HCT116 (cell line): ENCODE measurements at regions not wholly inside any gene's neighbourhood (a gene's known extent, or its start where the extent isn't known, plus 50 kb on each side); places are given as distances from the start of the nearest gene placed in this dataset.

Source experiments
- ATAC-seq: fragments of 200-7000 bp; cut with Tn5 transposase; 2 replicates; pipeline ENCODE4 v1.9.1; 2020; ENCODE audit warnings: mild to moderate bottlenecking, moderate library complexity
- BruUV-seq: library from RNA; stranded (reverse); fragments of 400-500 nt; replicated peaks from 2 replicates; lab custom pipeline; 2021; lab: Mats Ljungman, UMichigan
- CTCF ChIA-PET: fragments of 300-600 bp; sonication (Branson Sonifier 250); formaldehyde crosslinking; loops from one replicate; lab custom pipeline; 2021; ENCODE audit warnings: antibody characterized with exemption; lab: Charles Lee
- POLR2A ChIA-PET: fragments of 300-600, 350-600 bp; sonication (Branson Sonifier 250); formaldehyde crosslinking; loops from one replicate; lab custom pipeline; 2021; ENCODE audit warnings: antibody characterized with exemption; lab: Charles Lee
- RAD21 ChIA-PET, 2 experiments: fragments of 300-600 bp; sonication (Branson Sonifier 250); formaldehyde crosslinking; loops; one replicate each; lab custom pipeline; 2023; ENCODE audit warnings: low total read pairs in 2 of 2; ENCODE audit not compliant: uncharacterized antibody in 2 of 2, unreplicated experiment in 2 of 2, low non-redundant PET in 1 of 2; lab: Charles Lee
- DNase-seq: peaks from one replicate; pipeline ENCODE4 v3.0.0-alpha.2; 2010; ENCODE audit warnings: low read depth, low spot score
- H2AFZ ChIP-seq: fragments of 200-600 bp; shearing (Covaris generic), sonication (generic); 2 replicates; pipeline ENCODE4 v1.6.1; 2017; ENCODE audit warnings: low read depth, mixed run types, mixed read lengths, antibody characterized with exemption, low read length; ENCODE audit not compliant: poor library complexity, severe bottlenecking
- H3K27ac ChIP-seq: 2 replicates; pipeline ENCODE4 v1.5.1; 2012; ENCODE audit warnings: low read depth, low read length
- H3K27me3 ChIP-seq: fragments of 200-600 bp; sonication (generic); 2 replicates; pipeline ENCODE4 v1.6.1; 2016; ENCODE audit warnings: mixed run types, low read length, mixed read lengths; ENCODE audit not compliant: insufficient read depth
- H3K36me3 ChIP-seq, 2 experiments: fragments of 200-500 bp in 1 of 2; fragments of 200-600 bp in 1 of 2; sonication (Bioruptor generic) in 1 of 2; sonication (generic) in 1 of 2; 2 replicates each; pipeline versions ENCODE4 v1.5.1 to v1.6.1; 2014 to 2016; ENCODE audit warnings: low read length in 2 of 2, inconsistent platforms in 1 of 2, mixed read lengths in 1 of 2, mixed run types in 1 of 2; ENCODE audit not compliant: insufficient read depth in 2 of 2, control insufficient read depth in 1 of 2
- H3K4me1 ChIP-seq, 2 experiments: fragments of 200-600 bp in 1 of 2; sonication (generic) in 1 of 2; 2 replicates each; pipeline versions ENCODE4 v1.5.1 to v1.6.1; 2012 to 2017; ENCODE audit warnings: low read length in 2 of 2, inconsistent platforms in 1 of 2, mild to moderate bottlenecking in 1 of 2, mixed read lengths in 1 of 2, mixed run types in 1 of 2, moderate library complexity in 1 of 2; ENCODE audit not compliant: insufficient read depth in 2 of 2, control insufficient read depth in 1 of 2
- H3K4me2 ChIP-seq: fragments of 200-600 bp; sonication (generic); 2 replicates; pipeline ENCODE4 v1.6.1; 2017; ENCODE audit warnings: mixed run types, low read length, mixed read lengths
- H3K4me3 ChIP-seq, 2 experiments: fragments of 200-600 bp in 1 of 2; sonication (generic) in 1 of 2; replicated peaks in 1 of 2; 2 replicates each; pipeline ENCODE4 v1.5.1; 2011 to 2016; ENCODE audit warnings: low read length in 2 of 2, control low read depth in 1 of 2, low read depth in 1 of 2, mild to moderate bottlenecking in 1 of 2, mixed read lengths in 1 of 2, mixed run types in 1 of 2
- H3K79me2 ChIP-seq: fragments of 200-600 bp; sonication (generic); 2 replicates; pipeline ENCODE4 v1.6.1; 2017; ENCODE audit warnings: mild to moderate bottlenecking, mixed run types, low read length, moderate library complexity, mixed read lengths; ENCODE audit not compliant: insufficient read depth
- H3K9ac ChIP-seq: fragments of 200-600 bp; sonication (generic); 2 replicates; pipeline ENCODE4 v1.6.1; 2016; ENCODE audit warnings: low read length, mixed read lengths
- H3K9me2 ChIP-seq: fragments of 200-600 bp; sonication (generic), shearing (Covaris generic); 2 replicates; pipeline ENCODE4 v1.6.1; 2017; ENCODE audit warnings: mixed run types, mild to moderate bottlenecking, moderate library complexity; ENCODE audit not compliant: insufficient read depth
- H3K9me3 ChIP-seq, 2 experiments: fragments of 200-500 bp in 1 of 2; fragments of 200-600 bp in 1 of 2; sonication (Bioruptor generic) in 1 of 2; sonication (generic) in 1 of 2; 2 replicates each; pipeline ENCODE4 v1.6.1; 2014 to 2017; ENCODE audit warnings: low read length in 2 of 2, mixed read lengths in 2 of 2, inconsistent platforms in 1 of 2, low read depth in 1 of 2, mild to moderate bottlenecking in 1 of 2, mixed run types in 1 of 2, moderate library complexity in 1 of 2; ENCODE audit not compliant: control insufficient read depth in 1 of 2, insufficient read depth in 1 of 2
- H4K20me1 ChIP-seq: fragments of 200-600 bp; sonication (generic), shearing (Covaris generic); 2 replicates; pipeline ENCODE4 v1.6.1; 2017; ENCODE audit warnings: mixed run types, mild to moderate bottlenecking, moderate library complexity; ENCODE audit not compliant: insufficient read depth
- CBX3 ChIP-seq: IDR thresholded peaks from 2 replicates; pipeline ENCODE4 v1.6.1; 2012; ENCODE audit warnings: low read depth
- CTCF ChIP-seq, 3 experiments: fragments of 200-600 bp in 1 of 3; sonication (generic) in 1 of 3; IDR thresholded peaks in 2 of 3; conservative IDR thresholded peaks in 1 of 3; 2 replicates each; pipeline ENCODE4 v1.5.1; 2012 to 2017; ENCODE audit warnings: low read depth in 2 of 3, low read length in 2 of 3, antibody characterized with exemption in 1 of 3, borderline replicate concordance in 1 of 3, control low read depth in 1 of 3, mild to moderate bottlenecking in 1 of 3, mixed read lengths in 1 of 3, mixed run types in 1 of 3, moderate library complexity in 1 of 3; ENCODE audit not compliant: insufficient read depth in 1 of 3
- EGR1 ChIP-seq: IDR thresholded peaks from 2 replicates; pipeline ENCODE4 v1.6.1; 2012; ENCODE audit warnings: low read depth
- EZH2 ChIP-seq: fragments of 200-600 bp; sonication (generic); IDR thresholded peaks from 2 replicates; pipeline ENCODE4 v1.6.1; 2017; ENCODE audit warnings: antibody characterized with exemption, mixed run types
- EZH2phosphoT487 ChIP-seq: fragments of 200-600 bp; IDR thresholded peaks from 2 replicates; pipeline ENCODE4 v1.6.1; 2018; ENCODE audit warnings: antibody characterized with exemption, borderline replicate concordance
- FOSL1 ChIP-seq: IDR thresholded peaks from 2 replicates; pipeline ENCODE4 v1.6.1; 2012; ENCODE audit warnings: low read depth
- MAX ChIP-seq: IDR thresholded peaks from 2 replicates; pipeline ENCODE4 v1.6.1; 2012
- POLR2A ChIP-seq: IDR thresholded peaks from 2 replicates; pipeline ENCODE4 v1.7.0; 2011; ENCODE audit warnings: borderline replicate concordance; ENCODE audit not compliant: insufficient read depth, insufficient read length; ENCODE audit errors: extremely low read depth
- POLR2AphosphoS5 ChIP-seq: IDR thresholded peaks from 2 replicates; pipeline ENCODE4 v1.6.1; 2011; ENCODE audit warnings: mild to moderate bottlenecking, low read depth, low read length, moderate library complexity
- RAD21 ChIP-seq: IDR thresholded peaks from 2 replicates; pipeline ENCODE4 v1.6.1; 2012; ENCODE audit warnings: low read depth, mild to moderate bottlenecking
- SP1 ChIP-seq: IDR thresholded peaks from 2 replicates; pipeline ENCODE4 v1.6.1; 2012; ENCODE audit warnings: low read depth
- TCF7L2 ChIP-seq: IDR thresholded peaks from 2 replicates; pipeline ENCODE4 v1.7.0; 2011; ENCODE audit warnings: borderline replicate concordance, inconsistent platforms; ENCODE audit not compliant: insufficient read depth, insufficient read length; ENCODE audit errors: extremely low read depth
- YY1 ChIP-seq: IDR thresholded peaks from 2 replicates; pipeline ENCODE4 v1.6.1; 2011; ENCODE audit warnings: low read length, low read depth, moderate library complexity, mild to moderate bottlenecking; ENCODE audit not compliant: insufficient replicate concordance; ENCODE audit errors: extremely low read depth
- ZBTB33 ChIP-seq: IDR thresholded peaks from 2 replicates; pipeline ENCODE4 v1.6.1; 2011; ENCODE audit warnings: mild to moderate bottlenecking, low read length, moderate library complexity; ENCODE audit not compliant: insufficient replicate concordance; ENCODE audit errors: extremely low read depth
- intact Hi-C: fragments of 100-400 bp; cut with micrococcal nuclease; formaldehyde crosslinking; loops from 2 replicates; pipeline ENCODE4 v1.10.0; 2022

- no peaks in the 10 kb centered on the region for H4K20me1 ChIP-seq
- H3K27ac ChIP-seq, result no peak overlapping the region
- no TSS peak for BruUV-seq
- TF ChIP-seq POLR2AphosphoS5, result no peak
- TF ChIP-seq YY1, result no peak
- TF ChIP-seq EZH2phosphoT487, result no peak
- TF ChIP-seq SP1, result no peak
- peak; percentile 6 to 42 (median 41); a peak in 3 of 6 replicates for TF ChIP-seq CTCF (IDR thresholded peaks at IDR 0.05 in 2 of 3, conservative IDR thresholded peaks at IDR 0.05 in 1 of 3; ENCODE audit: borderline replicate concordance in 1 of 3, insufficient read depth in 1 of 3, low read depth in 2 of 3, low read length in 2 of 3)
- TF ChIP-seq TCF7L2, result no peak
- H3K27me3 ChIP-seq, result peaks cover 45% of the 10 kb centered on the region
- H3K79me2 ChIP-seq, result no peaks in the 10 kb centered on the region
- no peak overlapping the region for H3K9ac ChIP-seq
- H3K36me3 ChIP-seq, result no peaks in the 10 kb centered on the region
- H3K9me2 ChIP-seq, result no peaks in the 10 kb centered on the region
- ChIA-PET CTCF (interaction anchor here (1.2 kb wide), 1 partner anchor 9 kb away, joined by 5 read pairs; no protein-coding TSS in a partner anchor), RAD21 (no interaction called here), POLR2A (no interaction called here)
- H3K4me3 ChIP-seq, result no peak overlapping the region
- no peaks in the 10 kb centered on the region for H3K4me1 ChIP-seq
- H3K4me2 ChIP-seq, result no peak overlapping the region
- H2AFZ ChIP-seq, result no peak overlapping the region
- DNase-seq (no peak), ATAC-seq (peak; percentile 74)
- intact Hi-C loops, result no loop called here
- no peaks in the 10 kb centered on the region for H3K9me3 ChIP-seq
Observed at GRCh38 chr12:67018105-67018504, 251.1 kb upstream of the CAND1 start.

- Histone ChIP-seq H3K36me3 (no peaks in the 10 kb centered on the region), H3K4me3 (no peak overlapping the region), H3K9ac (no peak overlapping the region), H3K27me3 (peaks cover 50% of the 10 kb centered on the region), H3K27ac (no peak overlapping the region), H3K9me3 (no peaks in the 10 kb centered on the region), H3K4me2 (no peak overlapping the region), H3K9me2 (no peaks in the 10 kb centered on the region), H4K20me1 (no peaks in the 10 kb centered on the region), H2AFZ (no peak overlapping the region), H3K4me1 (no peaks in the 10 kb centered on the region), H3K79me2 (no peaks in the 10 kb centered on the region)
- POLR2A ChIA-PET, result no interaction called here
- no peak for ATAC-seq
- intact Hi-C loops, result no loop called here
- DNase-seq, result no peak
- CTCF ChIA-PET, result no interaction called here
- no TSS peak for BruUV-seq
- RAD21 ChIA-PET, result no interaction called here
- no peak for TF ChIP-seq POLR2A
- no peak for TF ChIP-seq EZH2
- no peak for TF ChIP-seq EGR1
- TF ChIP-seq MAX, result no peak
- no peak for TF ChIP-seq CBX3
- no peak for TF ChIP-seq RAD21
- TF ChIP-seq ZBTB33, result no peak
- no peak for TF ChIP-seq YY1
- no peak for TF ChIP-seq CTCF (IDR thresholded peaks at IDR 0.05 in 2 of 3, conservative IDR thresholded peaks at IDR 0.05 in 1 of 3; ENCODE audit: borderline replicate concordance in 1 of 3, insufficient read depth in 1 of 3, low read depth in 2 of 3, low read length in 2 of 3)
- no peak for TF ChIP-seq FOSL1
Observed at GRCh38 chr12:67019070-67019469, 250.1 kb upstream of the CAND1 start.
